Activated naive CD4-positive, alpha-beta T cell (primary cell): ENCODE measurements at regions not wholly inside any gene's neighbourhood (a gene's known extent, or its start where the extent isn't known, plus 50 kb on each side); places are given as distances from the start of the nearest gene placed in this dataset.

Source experiments
- DNase-seq, 4 experiments: peaks; one replicate each; lab custom pipeline; 2025; lab: John Stamatoyannopoulos, UW

GRCh38 chr5:165527577-165527976 is 2022.2 kb downstream of the MAT2B start:
- no peak for DNase-seq

- no peak for DNase-seq
Measured at GRCh38 chr5:165538065-165538464, 2032.6 kb downstream of the MAT2B start.

- DNase-seq, result no peak
Measured at GRCh38 chr5:165559645-165560044, 2054.2 kb downstream of the MAT2B start.

GRCh38 chr5:165560648-165561047 is 2055.2 kb downstream of the MAT2B start:
- no peak for DNase-seq

- no peak for DNase-seq
Measured at GRCh38 chr5:165565911-165566310, 2060.5 kb downstream of the MAT2B start.

GRCh38 chr5:165569551-165569950 is 2064.1 kb downstream of the MAT2B start:
- no peak for DNase-seq

- DNase-seq, result no peak
Measured at GRCh38 chr5:165573445-165573844, 2068.0 kb downstream of the MAT2B start.

GRCh38 chr5:165574100-165574499 is 2068.7 kb downstream of the MAT2B start:
- DNase-seq, result no peak

- no peak for DNase-seq
Measured at GRCh38 chr5:165576678-165577275, 2071.4 kb downstream of the MAT2B start.

GRCh38 chr5:165579911-165580310 is 2074.5 kb downstream of the MAT2B start:
- no peak for DNase-seq

- DNase-seq, result no peak
Measured at GRCh38 chr5:165594693-165595092, 2089.3 kb downstream of the MAT2B start.

- DNase-seq, result no peak
Measured at GRCh38 chr5:165602529-165602928, 2097.1 kb downstream of the MAT2B start.

GRCh38 chr5:165607026-165607425 is 2101.6 kb downstream of the MAT2B start:
- no peak for DNase-seq

GRCh38 chr5:165609871-165610270 is 2104.5 kb downstream of the MAT2B start:
- DNase-seq, result no peak

- DNase-seq, result no peak
Measured at GRCh38 chr5:165616490-165617405, 2111.3 kb downstream of the MAT2B start.

- DNase-seq, result no peak
Measured at GRCh38 chr5:165617491-165617890, 2112.1 kb downstream of the MAT2B start.

GRCh38 chr5:165620394-165620793 is 2115.0 kb downstream of the MAT2B start:
- DNase-seq, result no peak

- no peak for DNase-seq
Measured at GRCh38 chr5:165622864-165623536, 2117.6 kb downstream of the MAT2B start.

GRCh38 chr5:165624166-165624946 is 2118.9 kb downstream of the MAT2B start:
- no peak for DNase-seq

GRCh38 chr5:165626161-165626560 is 2120.7 kb downstream of the MAT2B start:
- DNase-seq, result no peak

- no peak for DNase-seq
Measured at GRCh38 chr5:165627548-165628170, 2122.2 kb downstream of the MAT2B start.
